ENCODE measurements at regions not wholly inside any gene's neighbourhood (a gene's known extent, or its start where the extent isn't known, plus 50 kb on each side); places are given as distances from the start of the nearest gene placed in this dataset.

GRCh38 chr3:153658136-153658535 is 463.1 kb upstream of the ARHGEF26 start:
- POLR2A ChIA-PET = no interaction called here
- no peak overlapping the region for H3K27ac Mint-ChIP-seq
- peaks cover 9% of the 10 kb centered on the region for H3K9me3 Mint-ChIP-seq
- H3K4me3 Mint-ChIP-seq = no peak overlapping the region
- H3K4me1 Mint-ChIP-seq = no peaks in the 10 kb centered on the region
- no peaks in the 10 kb centered on the region for H3K27me3 Mint-ChIP-seq
- H3K36me3 Mint-ChIP-seq (ENCODE audit: low read depth) = peaks cover 3% of the 10 kb centered on the region
- CTCF ChIA-PET = no interaction called here
- no peak for DNase-seq

DNA sequence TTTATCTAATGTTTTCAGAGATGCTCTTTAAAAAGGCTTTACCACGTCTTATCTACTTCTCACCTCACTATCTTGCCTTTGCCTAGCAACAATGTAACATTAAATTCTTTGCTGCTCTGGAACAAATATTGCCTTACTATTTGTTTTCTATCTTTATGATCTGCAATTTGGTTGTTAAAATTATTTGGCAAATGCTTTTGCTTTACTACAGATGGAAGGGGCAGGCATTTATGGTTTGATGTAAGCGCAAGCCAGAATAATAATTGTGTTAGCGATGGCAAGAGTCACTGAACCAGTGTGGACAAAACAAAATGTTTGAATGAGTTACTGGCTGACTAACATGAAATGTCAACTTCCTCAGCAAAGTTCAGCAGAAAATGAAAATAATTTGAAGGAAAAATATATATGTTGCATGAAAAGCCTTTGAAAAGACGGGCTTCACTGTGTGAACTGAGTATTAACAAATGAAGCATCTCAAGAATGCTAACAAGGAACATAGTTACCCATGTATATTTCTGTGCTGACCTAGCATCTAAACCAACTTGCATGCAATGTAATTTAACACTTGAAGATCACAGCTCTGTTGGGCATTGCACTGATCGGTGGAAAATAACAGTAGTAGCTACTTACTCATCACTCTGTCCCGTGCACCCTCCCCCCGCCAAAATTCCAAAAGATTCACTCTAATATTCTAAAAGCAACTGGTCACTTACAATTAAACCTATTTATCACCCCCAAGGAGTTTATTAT is 454.0 kb upstream of the ARHGEF26 start:
- Mint-ChIP-seq H3K36me3 (ENCODE audit: low read depth) (no peaks in the 10 kb centered on the region), H3K27ac (no peak overlapping the region), H3K27me3 (no peaks in the 10 kb centered on the region), H3K9me3 (peaks cover 3% of the 10 kb centered on the region), H3K4me3 (no peak overlapping the region), H3K4me1 (no peaks in the 10 kb centered on the region)
- no peak for DNase-seq
- ChIA-PET CTCF (no interaction called here), POLR2A (no interaction called here)

DNA sequence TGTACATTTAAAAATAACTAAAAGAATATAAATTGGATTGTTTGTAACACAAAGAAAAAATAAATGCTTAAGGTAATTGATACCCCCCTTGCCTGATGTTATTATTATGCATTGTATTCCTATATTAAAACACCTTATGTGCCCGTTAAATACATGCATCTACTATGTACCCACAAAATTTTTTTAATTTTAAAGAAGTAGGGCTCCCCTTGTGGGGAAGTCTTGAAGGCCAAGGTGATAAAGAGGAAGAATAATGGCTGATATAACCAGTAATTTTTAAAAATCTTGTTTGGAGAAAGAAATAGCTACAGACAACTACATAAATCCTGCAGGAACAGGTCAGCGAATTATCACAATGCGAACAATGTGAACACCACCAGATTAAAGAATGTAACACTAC is 451.7 kb upstream of the ARHGEF26 start:
- Mint-ChIP-seq H3K27ac (no peak overlapping the region), H3K4me1 (peaks cover 11% of the 10 kb centered on the region), H3K27me3 (no peaks in the 10 kb centered on the region), H3K36me3 (ENCODE audit: low read depth) (no peaks in the 10 kb centered on the region), H3K4me3 (no peak overlapping the region), H3K9me3 (no peaks in the 10 kb centered on the region)
- no peak for DNase-seq
- ChIA-PET CTCF (no interaction called here), POLR2A (no interaction called here)

DNA sequence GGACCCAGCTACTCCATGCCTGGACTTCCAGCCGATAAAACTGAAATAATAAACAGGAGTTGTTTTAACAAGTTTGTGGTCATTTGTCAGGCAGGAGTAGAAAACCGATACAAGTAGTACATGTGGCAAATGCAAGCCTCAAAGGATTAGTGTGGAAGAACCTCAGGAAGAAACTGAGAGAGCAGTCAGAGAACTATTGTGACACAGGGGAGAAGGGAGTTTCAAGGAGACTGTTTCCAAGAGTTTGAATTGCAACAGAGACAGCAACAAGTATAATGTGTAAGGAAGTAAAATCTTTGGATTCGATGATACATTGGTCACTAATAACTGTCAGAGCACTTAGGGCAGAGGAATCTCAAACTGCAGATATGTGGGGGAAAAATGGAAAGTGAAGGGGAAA is 450.6 kb upstream of the ARHGEF26 start:
- no peak overlapping the region for H3K4me3 Mint-ChIP-seq
- no peak for DNase-seq
- no peaks in the 10 kb centered on the region for H3K36me3 Mint-ChIP-seq (ENCODE audit: low read depth)
- POLR2A ChIA-PET = no interaction called here
- H3K27me3 Mint-ChIP-seq = no peaks in the 10 kb centered on the region
- peaks cover 12% of the 10 kb centered on the region for H3K4me1 Mint-ChIP-seq
- H3K9me3 Mint-ChIP-seq = no peaks in the 10 kb centered on the region
- CTCF ChIA-PET = no interaction called here
- H3K27ac Mint-ChIP-seq = no peak overlapping the region

DNA sequence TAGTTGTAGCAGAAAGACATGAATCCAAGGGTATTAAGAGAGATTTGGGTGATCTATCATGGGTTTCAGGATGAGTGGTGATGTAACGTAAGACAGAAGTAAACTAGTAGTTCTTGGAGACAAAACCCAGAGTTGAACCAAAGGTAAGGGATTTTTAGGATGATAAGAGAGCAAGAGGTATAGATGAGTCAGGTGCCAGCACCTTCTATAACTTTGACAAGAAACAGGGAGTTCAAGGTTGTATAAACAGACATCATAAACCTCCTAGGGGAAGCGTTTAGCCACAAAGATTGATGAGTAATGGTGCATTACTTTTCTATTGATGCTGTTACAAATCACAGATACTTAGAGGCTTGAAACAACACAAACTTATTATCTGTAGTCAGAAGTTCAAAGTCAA is 447.3 kb upstream of the ARHGEF26 start:
- Mint-ChIP-seq H3K36me3 (ENCODE audit: low read depth) (no peaks in the 10 kb centered on the region), H3K4me3 (no peak overlapping the region), H3K9me3 (no peaks in the 10 kb centered on the region), H3K27ac (no peak overlapping the region), H3K27me3 (no peaks in the 10 kb centered on the region), H3K4me1 (peaks cover 12% of the 10 kb centered on the region)
- POLR2A ChIA-PET = no interaction called here
- CTCF ChIA-PET = interaction anchor here (0.7 kb wide), 1 partner anchor 95 kb away, joined by 3 read pairs; no protein-coding TSS in a partner anchor
- no peak for DNase-seq

DNA sequence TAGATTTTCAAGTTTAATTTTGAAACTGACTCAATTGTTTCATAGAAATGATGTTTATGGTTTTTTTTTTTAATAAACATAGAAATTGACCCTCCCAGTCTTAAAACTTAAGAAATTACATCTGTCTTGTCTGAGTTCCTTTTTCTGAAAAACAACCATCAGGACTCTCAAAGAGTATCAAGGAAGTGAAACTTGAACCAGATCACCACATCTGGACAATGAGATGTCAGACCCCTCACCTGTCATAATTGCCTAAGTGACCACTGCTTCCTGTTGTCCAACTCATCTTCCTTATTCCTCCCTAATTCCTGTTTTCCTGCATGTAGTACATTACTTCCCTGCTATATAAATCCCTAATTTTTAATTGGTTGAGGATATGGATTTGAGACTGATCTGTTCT is 441.5 kb upstream of the ARHGEF26 start:
- DNase-seq = no peak
- Mint-ChIP-seq H3K4me3 (no peak overlapping the region), H3K4me1 (peaks cover 5% of the 10 kb centered on the region), H3K27ac (no peak overlapping the region), H3K9me3 (peaks cover 3% of the 10 kb centered on the region), H3K36me3 (ENCODE audit: low read depth) (no peaks in the 10 kb centered on the region), H3K27me3 (no peaks in the 10 kb centered on the region)
- CTCF ChIA-PET = no interaction called here
- POLR2A ChIA-PET = no interaction called here

- no peaks in the 10 kb centered on the region for H3K36me3 Mint-ChIP-seq (ENCODE audit: low read depth)
- POLR2A ChIA-PET = no interaction called here
- no peak for DNase-seq
- H3K4me1 Mint-ChIP-seq = peaks cover 5% of the 10 kb centered on the region
- peaks cover 3% of the 10 kb centered on the region for H3K9me3 Mint-ChIP-seq
- CTCF ChIA-PET = no interaction called here
- no peaks in the 10 kb centered on the region for H3K27me3 Mint-ChIP-seq
- no peak overlapping the region for H3K4me3 Mint-ChIP-seq
- H3K27ac Mint-ChIP-seq = no peak overlapping the region
Measured at GRCh38 chr3:153680526-153680925, 440.7 kb upstream of the ARHGEF26 start.

- no peak overlapping the region for H3K27ac Mint-ChIP-seq
- POLR2A ChIA-PET = no interaction called here
- H3K9me3 Mint-ChIP-seq = peaks cover 3% of the 10 kb centered on the region
- DNase-seq = no peak
- H3K27me3 Mint-ChIP-seq = no peaks in the 10 kb centered on the region
- H3K36me3 Mint-ChIP-seq (ENCODE audit: low read depth) = no peaks in the 10 kb centered on the region
- CTCF ChIA-PET = no interaction called here
- peaks cover 5% of the 10 kb centered on the region for H3K4me1 Mint-ChIP-seq
- H3K4me3 Mint-ChIP-seq = no peak overlapping the region
Measured at GRCh38 chr3:153681057-153681456, 440.1 kb upstream of the ARHGEF26 start.

GRCh38 chr3:153688301-153689120 is 432.7 kb upstream of the ARHGEF26 start:
- no peak for DNase-seq
- Mint-ChIP-seq H3K27ac (no peak overlapping the region), H3K9me3 (no peaks in the 10 kb centered on the region), H3K4me3 (no peak overlapping the region), H3K36me3 (ENCODE audit: low read depth) (no peaks in the 10 kb centered on the region), H3K27me3 (no peaks in the 10 kb centered on the region), H3K4me1 (peaks cover 5% of the 10 kb centered on the region)
- CTCF ChIA-PET = interaction anchor here (1.0 to 1.6 kb wide), 2 partner anchors 81 to 527 kb away, joined by 3 to 5 read pairs; no protein-coding TSS in a partner anchor
- POLR2A ChIA-PET = no interaction called here

DNA sequence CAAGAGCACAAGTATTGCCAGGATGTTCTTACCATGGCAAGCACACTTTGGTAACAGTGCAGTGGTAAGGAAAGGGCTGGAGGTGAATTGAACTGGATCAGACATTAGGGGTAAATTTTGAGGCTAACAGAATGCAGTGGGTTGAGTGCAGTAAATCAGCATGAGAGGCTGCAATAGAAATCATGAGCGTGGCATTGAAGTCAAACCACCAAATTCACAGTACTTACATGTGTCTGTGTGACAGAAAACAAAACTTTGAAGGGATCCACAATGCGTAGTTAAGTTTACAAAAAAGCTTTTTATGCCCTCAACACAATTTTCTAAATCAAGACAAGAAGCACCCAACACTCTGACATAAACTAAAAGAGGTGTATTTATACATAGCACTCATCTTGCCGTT is 428.0 kb upstream of the ARHGEF26 start:
- Mint-ChIP-seq H3K36me3 (ENCODE audit: low read depth) (no peaks in the 10 kb centered on the region), H3K4me3 (no peak overlapping the region), H3K27ac (no peak overlapping the region), H3K4me1 (peaks cover 6% of the 10 kb centered on the region), H3K9me3 (no peaks in the 10 kb centered on the region), H3K27me3 (no peaks in the 10 kb centered on the region)
- DNase-seq = no peak
- CTCF ChIA-PET = no interaction called here
- POLR2A ChIA-PET = no interaction called here

GRCh38 chr3:153702106-153702505 is 419.1 kb upstream of the ARHGEF26 start:
- Mint-ChIP-seq H3K27me3 (peaks cover 2% of the 10 kb centered on the region), H3K4me1 (no peaks in the 10 kb centered on the region), H3K36me3 (ENCODE audit: low read depth) (no peaks in the 10 kb centered on the region), H3K4me3 (no peak overlapping the region), H3K9me3 (no peaks in the 10 kb centered on the region), H3K27ac (no peak overlapping the region)
- ChIA-PET POLR2A (no interaction called here), CTCF (no interaction called here)
- DNase-seq = no peak

GRCh38 chr3:153704115-153704514 is 417.1 kb upstream of the ARHGEF26 start:
- DNase-seq = no peak
- Mint-ChIP-seq H3K4me1 (no peaks in the 10 kb centered on the region), H3K27me3 (peaks cover 2% of the 10 kb centered on the region), H3K27ac (no peak overlapping the region), H3K36me3 (ENCODE audit: low read depth) (no peaks in the 10 kb centered on the region), H3K4me3 (no peak overlapping the region), H3K9me3 (no peaks in the 10 kb centered on the region)
- ChIA-PET POLR2A (no interaction called here), CTCF (no interaction called here)

GRCh38 chr3:153706706-153707105 is 414.5 kb upstream of the ARHGEF26 start:
- no peak overlapping the region for H3K4me3 Mint-ChIP-seq
- no peak for DNase-seq
- peaks cover 2% of the 10 kb centered on the region for H3K27me3 Mint-ChIP-seq
- no peaks in the 10 kb centered on the region for H3K4me1 Mint-ChIP-seq
- peaks cover 2% of the 10 kb centered on the region for H3K9me3 Mint-ChIP-seq
- no peaks in the 10 kb centered on the region for H3K36me3 Mint-ChIP-seq (ENCODE audit: low read depth)
- ChIA-PET CTCF (no interaction called here), POLR2A (no interaction called here)
- H3K27ac Mint-ChIP-seq = no peak overlapping the region

- Mint-ChIP-seq H3K9me3 (peaks cover 2% of the 10 kb centered on the region), H3K27ac (no peak overlapping the region), H3K36me3 (ENCODE audit: low read depth) (no peaks in the 10 kb centered on the region), H3K4me3 (no peak overlapping the region), H3K4me1 (no peaks in the 10 kb centered on the region), H3K27me3 (no peaks in the 10 kb centered on the region)
- no peak for DNase-seq
- ChIA-PET POLR2A (no interaction called here), CTCF (no interaction called here)
Measured at GRCh38 chr3:153714016-153714415, 407.2 kb upstream of the ARHGEF26 start.
